ENCODE measurements at regions not wholly inside any gene's neighbourhood (a gene's known extent, or its start where the extent isn't known, plus 50 kb on each side); places are given as distances from the start of the nearest gene placed in this dataset.

- no peak for DNase-seq (ENCODE audit: low read depth in 2 of 2)
- H3K4me3 ChIP-seq (replicated peaks in 1 of 2; ENCODE audit: low read depth in 2 of 2, low read length in 2 of 2): no peak overlapping the region
- TF ChIP-seq CTCF (IDR thresholded peaks at IDR 0.05; ENCODE audit: low read depth, low read length): no peak
Observed at GRCh38 chrX:137707348-137707747, 141.4 kb downstream of the ZIC3 start.

DNA sequence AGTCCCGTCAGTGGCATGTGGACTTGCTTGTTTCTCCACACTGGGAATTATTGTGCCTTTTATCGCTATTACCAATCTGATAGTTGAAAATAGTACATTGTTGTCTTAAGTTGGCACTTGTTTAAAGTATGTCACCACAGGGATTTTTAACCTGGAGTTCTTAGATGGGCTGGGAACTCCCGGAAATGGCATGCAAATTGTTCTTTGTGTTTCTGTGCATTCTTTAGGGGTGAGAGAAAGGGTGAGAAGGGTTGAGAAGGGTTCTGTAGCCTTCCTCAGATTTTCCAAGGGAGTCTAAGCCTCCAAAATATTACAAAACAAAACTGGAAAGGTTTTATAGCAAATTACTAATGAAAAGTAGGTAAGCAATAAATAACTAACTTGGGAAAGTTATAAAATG lies 176.9 kb downstream of the ZIC3 start:
- no peak for TF ChIP-seq CTCF (IDR thresholded peaks at IDR 0.05; ENCODE audit: low read depth, low read length)
- DNase-seq (ENCODE audit: low read depth in 2 of 2): no peak
- no peak overlapping the region for H3K4me3 ChIP-seq (replicated peaks in 1 of 2; ENCODE audit: low read depth in 2 of 2, low read length in 2 of 2)

DNA sequence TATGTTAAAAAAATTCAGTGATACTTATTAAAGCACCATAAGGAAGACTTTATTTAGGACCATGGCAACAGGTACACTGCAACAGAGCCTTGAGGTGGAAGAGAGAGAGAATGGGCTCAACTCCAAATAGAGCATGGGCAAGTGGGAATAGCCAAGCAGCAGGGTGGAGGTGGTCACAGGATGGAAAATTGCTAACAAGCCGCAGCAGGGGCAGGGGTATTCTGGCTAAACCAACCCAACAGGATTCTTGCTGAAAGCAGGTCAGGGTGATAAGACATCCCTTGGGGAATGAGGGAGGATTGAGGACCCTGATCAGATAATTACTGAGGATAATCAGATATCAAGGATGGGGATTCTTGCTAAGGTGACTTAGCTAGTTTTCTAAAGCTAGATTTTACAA lies 177.5 kb downstream of the ZIC3 start:
- no peak for TF ChIP-seq CTCF (IDR thresholded peaks at IDR 0.05; ENCODE audit: low read depth, low read length)
- no peak overlapping the region for H3K4me3 ChIP-seq (replicated peaks in 1 of 2; ENCODE audit: low read depth in 2 of 2, low read length in 2 of 2)
- DNase-seq (ENCODE audit: low read depth in 2 of 2): no peak

GRCh38 chrX:137746289-137746688 lies 180.4 kb downstream of the ZIC3 start:
- no peak for TF ChIP-seq CTCF (IDR thresholded peaks at IDR 0.05; ENCODE audit: low read depth, low read length)
- DNase-seq (ENCODE audit: low read depth in 2 of 2): no peak
- no peak overlapping the region for H3K4me3 ChIP-seq (replicated peaks in 1 of 2; ENCODE audit: low read depth in 2 of 2, low read length in 2 of 2)

DNA sequence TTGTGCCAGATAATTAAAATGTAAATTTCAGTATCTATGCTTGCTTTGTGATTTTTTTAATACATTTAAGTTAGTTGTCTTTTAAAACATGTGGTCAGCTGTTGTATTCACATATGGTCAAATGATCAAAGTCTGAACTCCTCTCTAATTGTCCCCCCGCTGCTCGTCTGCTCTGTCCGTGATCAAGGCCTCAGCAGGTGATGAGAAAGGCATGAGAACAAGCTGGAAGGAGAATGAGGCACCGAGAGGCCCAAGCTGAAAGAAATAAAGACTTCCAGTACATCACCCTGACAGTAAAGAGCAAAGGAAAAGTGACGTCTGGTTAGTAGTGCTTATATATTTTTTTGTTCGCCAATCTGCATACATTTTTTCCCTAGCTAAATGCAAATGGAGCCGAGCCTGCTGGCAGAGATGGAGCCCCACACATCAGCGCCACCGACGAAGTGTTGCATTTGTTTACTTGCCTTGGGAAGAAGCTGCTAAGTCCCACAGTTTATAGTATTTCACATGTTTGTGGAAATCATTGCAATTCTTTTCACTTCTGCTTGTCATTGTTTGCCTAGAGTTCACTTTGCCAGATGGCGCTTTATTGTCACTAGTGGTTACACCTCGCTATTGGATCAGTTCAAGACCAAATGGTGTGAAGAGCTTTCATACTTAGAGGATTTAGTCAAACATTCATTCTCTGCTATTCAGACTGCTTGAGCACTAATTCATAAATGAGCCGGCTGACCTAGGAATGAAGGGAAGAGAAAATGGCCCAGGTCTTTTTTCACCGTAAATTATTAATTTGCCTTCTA lies 181.5 kb downstream of the ZIC3 start:
- DNase-seq (ENCODE audit: low read depth in 2 of 2): no peak
- H3K4me3 ChIP-seq (replicated peaks in 1 of 2; ENCODE audit: low read depth in 2 of 2, low read length in 2 of 2): no peak overlapping the region
- TF ChIP-seq CTCF (IDR thresholded peaks at IDR 0.05; ENCODE audit: low read depth, low read length): no peak

- DNase-seq (ENCODE audit: low read depth in 2 of 2): no peak
- H3K4me3 ChIP-seq (replicated peaks in 1 of 2; ENCODE audit: low read depth in 2 of 2, low read length in 2 of 2): no peak overlapping the region
- TF ChIP-seq CTCF (IDR thresholded peaks at IDR 0.05; ENCODE audit: low read depth, low read length): no peak
Observed at GRCh38 chrX:137748827-137749226, 182.9 kb downstream of the ZIC3 start.

DNA sequence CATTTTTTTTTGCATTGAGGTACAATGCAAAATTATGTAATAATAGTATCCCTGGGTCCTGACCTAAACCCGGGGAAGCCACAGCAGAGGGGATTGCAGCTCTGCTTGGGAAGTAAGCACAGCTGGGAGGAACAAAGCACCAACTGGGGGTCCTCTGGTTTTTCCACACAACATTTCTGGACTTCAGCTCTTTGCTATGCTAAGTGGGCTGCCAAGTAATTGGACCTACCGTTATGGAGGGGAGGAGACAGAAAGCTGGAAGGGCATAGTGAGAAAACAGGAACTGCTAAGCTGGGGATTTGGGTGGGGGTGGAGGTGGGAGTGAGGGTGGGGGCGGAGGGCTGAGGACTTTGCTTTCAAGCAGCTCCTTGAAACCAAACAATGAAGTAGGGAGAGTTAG lies 183.3 kb downstream of the ZIC3 start:
- no peak overlapping the region for H3K4me3 ChIP-seq (replicated peaks in 1 of 2; ENCODE audit: low read depth in 2 of 2, low read length in 2 of 2)
- DNase-seq (ENCODE audit: low read depth in 2 of 2): no peak
- no peak for TF ChIP-seq CTCF (IDR thresholded peaks at IDR 0.05; ENCODE audit: low read depth, low read length)
